ENCODE measurements at regions not wholly inside any gene's neighbourhood (a gene's known extent, or its start where the extent isn't known, plus 50 kb on each side); places are given as distances from the start of the nearest gene placed in this dataset.

DNA sequence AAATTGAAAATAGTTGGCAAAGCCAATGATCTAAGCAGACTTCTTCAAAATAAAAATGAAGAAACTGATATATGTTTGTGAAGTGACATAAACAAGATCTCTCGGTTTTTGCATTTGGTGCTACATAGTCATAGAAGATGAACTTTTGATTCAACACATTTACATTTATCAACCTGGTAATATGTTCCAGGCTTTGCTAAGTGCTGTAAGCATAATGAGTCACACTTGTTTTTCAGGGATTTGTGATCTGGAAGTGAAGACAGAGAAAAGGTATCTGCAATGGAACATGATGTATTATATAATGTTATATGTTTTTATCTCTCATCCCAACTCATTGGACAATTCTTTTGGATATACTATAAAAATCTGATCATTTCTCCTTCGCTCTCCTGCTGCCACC, 801.4 kb downstream of the BRINP1 start:
- no peak for TF ChIP-seq EZH2 (IDR thresholded peaks at IDR 0.05; ENCODE audit: borderline replicate concordance, insufficient read depth, low read length, poor library complexity, severe bottlenecking)
- TF ChIP-seq, protein P1, sequence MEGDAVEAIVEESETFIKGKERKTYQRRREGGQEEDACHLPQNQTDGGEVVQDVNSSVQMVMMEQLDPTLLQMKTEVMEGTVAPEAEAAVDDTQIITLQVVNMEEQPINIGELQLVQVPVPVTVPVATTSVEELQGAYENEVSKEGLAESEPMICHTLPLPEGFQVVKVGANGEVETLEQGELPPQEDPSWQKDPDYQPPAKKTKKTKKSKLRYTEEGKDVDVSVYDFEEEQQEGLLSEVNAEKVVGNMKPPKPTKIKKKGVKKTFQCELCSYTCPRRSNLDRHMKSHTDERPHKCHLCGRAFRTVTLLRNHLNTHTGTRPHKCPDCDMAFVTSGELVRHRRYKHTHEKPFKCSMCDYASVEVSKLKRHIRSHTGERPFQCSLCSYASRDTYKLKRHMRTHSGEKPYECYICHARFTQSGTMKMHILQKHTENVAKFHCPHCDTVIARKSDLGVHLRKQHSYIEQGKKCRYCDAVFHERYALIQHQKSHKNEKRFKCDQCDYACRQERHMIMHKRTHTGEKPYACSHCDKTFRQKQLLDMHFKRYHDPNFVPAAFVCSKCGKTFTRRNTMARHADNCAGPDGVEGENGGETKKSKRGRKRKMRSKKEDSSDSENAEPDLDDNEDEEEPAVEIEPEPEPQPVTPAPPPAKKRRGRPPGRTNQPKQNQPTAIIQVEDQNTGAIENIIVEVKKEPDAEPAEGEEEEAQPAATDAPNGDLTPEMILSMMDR (IDR thresholded peaks at IDR 0.05; ENCODE audit: poor library complexity, severe bottlenecking): no peak
- TF ChIP-seq EP300 (conservative IDR thresholded peaks at IDR 0.05; ENCODE audit: poor library complexity, severe bottlenecking): no peak
- no peak for TF ChIP-seq POLR2AphosphoS5 (IDR thresholded peaks at IDR 0.05)
- no peak for TF ChIP-seq TAF1 (IDR thresholded peaks at IDR 0.05; ENCODE audit: low read depth)
- TF ChIP-seq, protein P2, sequence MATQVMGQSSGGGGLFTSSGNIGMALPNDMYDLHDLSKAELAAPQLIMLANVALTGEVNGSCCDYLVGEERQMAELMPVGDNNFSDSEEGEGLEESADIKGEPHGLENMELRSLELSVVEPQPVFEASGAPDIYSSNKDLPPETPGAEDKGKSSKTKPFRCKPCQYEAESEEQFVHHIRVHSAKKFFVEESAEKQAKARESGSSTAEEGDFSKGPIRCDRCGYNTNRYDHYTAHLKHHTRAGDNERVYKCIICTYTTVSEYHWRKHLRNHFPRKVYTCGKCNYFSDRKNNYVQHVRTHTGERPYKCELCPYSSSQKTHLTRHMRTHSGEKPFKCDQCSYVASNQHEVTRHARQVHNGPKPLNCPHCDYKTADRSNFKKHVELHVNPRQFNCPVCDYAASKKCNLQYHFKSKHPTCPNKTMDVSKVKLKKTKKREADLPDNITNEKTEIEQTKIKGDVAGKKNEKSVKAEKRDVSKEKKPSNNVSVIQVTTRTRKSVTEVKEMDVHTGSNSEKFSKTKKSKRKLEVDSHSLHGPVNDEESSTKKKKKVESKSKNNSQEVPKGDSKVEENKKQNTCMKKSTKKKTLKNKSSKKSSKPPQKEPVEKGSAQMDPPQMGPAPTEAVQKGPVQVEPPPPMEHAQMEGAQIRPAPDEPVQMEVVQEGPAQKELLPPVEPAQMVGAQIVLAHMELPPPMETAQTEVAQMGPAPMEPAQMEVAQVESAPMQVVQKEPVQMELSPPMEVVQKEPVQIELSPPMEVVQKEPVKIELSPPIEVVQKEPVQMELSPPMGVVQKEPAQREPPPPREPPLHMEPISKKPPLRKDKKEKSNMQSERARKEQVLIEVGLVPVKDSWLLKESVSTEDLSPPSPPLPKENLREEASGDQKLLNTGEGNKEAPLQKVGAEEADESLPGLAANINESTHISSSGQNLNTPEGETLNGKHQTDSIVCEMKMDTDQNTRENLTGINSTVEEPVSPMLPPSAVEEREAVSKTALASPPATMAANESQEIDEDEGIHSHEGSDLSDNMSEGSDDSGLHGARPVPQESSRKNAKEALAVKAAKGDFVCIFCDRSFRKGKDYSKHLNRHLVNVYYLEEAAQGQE (IDR thresholded peaks at IDR 0.05; ENCODE audit: borderline replicate concordance): no peak

Data from neural cell (in vitro differentiated cells).